Hematopoietic multipotent progenitor cell treated with erythropoietin and hydrocortisone succinate and interleukin-3 and kit ligand, for 15 days (in vitro differentiated cells): ENCODE measurements at regions not wholly inside any gene's neighbourhood (a gene's known extent, or its start where the extent isn't known, plus 50 kb on each side); places are given as distances from the start of the nearest gene placed in this dataset.
"Not testable (repeated sequence)": the region's sequence is repeated elsewhere in the genome, so short reads cannot be mapped to it uniquely, and the experiment has no call there.

Experiments used
- DNase-seq: peaks from one replicate; pipeline ENCODE4 v3.0.0-alpha.2; 2015; ENCODE audit warnings: low spot score

DNA sequence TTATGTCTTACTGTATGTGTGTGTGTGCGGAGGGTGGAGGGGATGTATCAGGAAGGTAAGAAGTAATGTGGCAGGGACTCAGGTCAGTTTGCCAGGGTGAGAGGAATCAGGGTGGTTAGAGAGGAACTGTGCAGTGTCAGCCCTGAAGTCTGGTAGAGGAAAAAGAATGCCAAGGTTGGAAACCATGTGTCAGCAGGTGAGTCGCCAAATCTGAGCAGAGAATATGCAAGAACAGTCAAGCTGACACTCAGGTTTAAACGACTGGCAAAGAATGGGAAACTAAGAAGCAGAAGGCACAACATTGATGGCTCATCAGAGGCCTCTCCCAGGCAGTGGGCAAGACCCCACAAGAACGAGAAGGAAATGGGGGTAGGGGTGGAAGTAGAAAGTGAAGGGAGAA is 107.5 kb upstream of the TBX18 start:
- no peak for DNase-seq

DNA sequence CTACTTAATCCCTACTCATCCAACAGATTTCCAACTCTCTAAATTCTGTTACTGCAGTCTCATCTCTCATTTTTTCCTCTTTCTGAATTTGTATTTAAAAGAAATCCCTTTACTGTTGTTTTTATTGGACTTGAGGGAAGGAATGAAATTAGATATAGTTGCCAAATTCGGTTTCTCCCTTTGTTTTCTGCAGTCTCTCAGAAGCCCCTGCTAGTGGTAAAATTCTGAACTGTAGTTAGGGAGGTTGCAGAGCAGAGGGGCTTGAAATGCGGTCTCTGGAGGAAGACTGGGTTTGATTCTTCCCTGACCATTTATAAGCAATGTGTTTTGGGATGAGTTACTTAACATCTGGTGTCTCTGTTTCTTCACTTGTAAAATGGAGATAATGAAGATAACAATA is 106.3 kb upstream of the TBX18 start:
- DNase-seq, result no peak

DNA sequence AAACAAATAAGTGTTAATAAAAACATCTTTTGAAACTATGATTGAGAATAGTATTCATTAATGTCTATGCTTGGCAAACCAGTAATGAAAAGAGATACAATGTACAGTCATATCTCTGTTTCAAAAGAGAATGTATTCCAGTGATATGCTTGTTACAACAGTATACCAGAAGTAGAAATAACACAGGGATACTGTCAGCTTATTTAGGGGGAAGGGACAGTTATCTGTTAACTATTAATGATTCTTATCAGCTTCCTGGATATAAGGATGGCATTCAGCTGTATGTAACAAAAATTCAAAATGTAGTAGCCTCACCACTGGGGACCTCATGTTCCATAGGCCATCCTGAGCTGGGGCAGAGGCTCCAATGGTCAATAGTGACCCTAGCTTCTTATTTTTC is 103.8 kb upstream of the TBX18 start:
- DNase-seq, result no peak

DNA sequence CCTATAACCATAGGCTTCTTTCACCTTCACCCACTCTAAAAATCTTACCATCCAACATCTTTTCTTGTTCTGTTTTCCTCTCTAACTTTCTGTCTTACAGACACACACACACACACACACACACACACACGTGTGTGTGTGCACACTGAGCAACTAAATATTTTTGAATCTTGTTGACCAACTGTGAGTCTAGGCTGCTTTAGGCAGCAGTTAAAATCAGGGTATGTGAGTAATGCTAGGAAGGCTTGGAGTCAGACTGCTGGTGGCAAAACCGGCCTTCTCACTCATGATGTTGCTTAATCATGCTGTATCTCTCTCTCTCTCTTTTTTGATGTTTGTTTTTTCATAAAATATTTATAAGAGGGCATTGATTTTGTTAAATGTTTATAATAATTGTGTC is 103.1 kb upstream of the TBX18 start:
- no peak for DNase-seq

DNA sequence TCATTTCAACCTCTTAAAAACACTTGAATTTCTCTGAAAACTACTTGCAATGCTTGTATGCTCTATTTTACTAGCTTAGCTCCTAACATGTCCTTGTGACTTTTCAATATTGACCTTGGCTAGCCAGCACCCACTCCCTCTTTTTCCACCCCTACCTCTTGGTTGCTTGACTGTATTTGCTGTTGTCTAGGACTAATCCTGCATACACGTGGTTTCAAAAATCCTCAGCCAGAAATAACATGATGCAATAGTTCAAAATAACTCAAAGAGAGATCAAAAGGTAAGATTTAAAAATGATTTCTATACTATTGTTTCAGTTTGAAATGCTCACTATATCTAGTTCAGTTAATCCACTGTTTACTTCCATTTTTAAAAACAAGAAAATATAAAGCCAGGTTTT is 102.3 kb upstream of the TBX18 start:
- no peak for DNase-seq

DNA sequence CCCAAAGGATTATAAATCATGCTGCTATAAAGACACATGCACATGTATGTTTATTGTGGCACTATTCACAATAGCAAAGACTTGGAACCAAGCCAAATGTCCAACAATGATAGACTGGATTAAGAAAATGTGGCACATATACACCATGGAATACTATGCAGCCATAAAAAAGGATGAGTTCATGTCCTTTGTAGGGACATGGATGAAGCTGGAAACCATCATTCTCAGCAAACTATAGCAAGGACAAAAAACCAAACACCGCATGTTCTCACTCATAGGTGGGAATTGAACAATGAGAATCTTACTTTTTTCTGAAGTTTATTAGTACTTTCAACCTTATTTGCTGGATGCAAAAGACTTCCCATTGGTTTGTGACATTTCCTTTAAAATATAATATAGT is 101.0 kb upstream of the TBX18 start:
- not testable (repeated sequence) for DNase-seq

DNA sequence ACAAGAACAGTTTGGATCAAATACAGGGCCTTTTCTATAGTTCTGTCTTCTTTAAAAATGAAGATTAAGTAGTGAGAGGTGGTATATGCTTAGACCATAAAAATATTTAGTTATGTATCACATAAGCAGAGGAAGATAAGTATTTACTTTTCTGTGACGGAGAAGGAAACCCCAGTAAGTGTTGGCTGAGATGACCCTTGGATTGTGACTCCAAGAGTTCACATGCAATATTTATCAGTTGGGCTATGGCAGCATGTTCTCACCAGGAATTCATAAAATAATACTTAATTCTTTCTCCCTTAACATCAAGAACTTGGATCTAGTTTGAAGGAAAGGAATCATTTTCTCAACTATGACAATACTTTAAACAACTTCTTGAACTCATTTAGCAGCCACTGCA is 98.4 kb upstream of the TBX18 start:
- no peak for DNase-seq

DNA sequence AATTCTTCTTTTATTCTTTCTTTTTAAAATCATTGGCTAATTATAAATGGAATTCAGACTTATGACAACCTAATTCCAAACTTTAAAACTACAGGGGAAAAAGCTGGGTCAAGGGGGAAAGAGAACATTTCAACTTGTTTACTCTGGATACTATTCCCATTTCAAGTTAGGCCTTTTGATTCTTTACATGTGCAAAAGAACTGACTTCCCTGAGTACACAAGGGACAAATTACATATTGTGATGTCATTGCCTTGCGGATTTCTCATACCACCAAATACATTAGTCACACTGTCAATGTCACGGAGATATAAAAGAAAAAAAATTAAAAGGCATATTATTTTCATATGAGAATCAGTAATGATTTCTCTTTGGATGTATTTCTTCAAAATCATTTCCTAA is 96.5 kb upstream of the TBX18 start:
- DNase-seq, result no peak

DNA sequence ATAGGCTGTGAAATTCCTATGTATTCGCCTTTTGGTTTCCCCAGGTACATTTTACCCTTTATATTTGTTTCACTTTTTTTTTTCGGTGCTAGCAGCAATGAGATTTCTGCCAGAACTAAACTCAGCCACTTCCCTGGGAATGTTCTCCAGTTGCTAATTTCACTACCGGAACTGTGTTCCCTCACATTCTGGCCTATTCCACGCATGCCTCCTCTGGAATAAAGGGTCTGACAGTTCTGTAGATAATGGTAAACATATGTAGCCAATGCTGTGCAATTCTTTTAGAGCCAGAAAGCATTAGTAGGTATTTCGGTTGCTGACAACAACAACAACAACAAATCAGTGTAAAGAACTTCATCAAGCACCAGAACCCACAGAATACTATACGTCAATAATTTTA is 96.1 kb upstream of the TBX18 start:
- no peak for DNase-seq

DNA sequence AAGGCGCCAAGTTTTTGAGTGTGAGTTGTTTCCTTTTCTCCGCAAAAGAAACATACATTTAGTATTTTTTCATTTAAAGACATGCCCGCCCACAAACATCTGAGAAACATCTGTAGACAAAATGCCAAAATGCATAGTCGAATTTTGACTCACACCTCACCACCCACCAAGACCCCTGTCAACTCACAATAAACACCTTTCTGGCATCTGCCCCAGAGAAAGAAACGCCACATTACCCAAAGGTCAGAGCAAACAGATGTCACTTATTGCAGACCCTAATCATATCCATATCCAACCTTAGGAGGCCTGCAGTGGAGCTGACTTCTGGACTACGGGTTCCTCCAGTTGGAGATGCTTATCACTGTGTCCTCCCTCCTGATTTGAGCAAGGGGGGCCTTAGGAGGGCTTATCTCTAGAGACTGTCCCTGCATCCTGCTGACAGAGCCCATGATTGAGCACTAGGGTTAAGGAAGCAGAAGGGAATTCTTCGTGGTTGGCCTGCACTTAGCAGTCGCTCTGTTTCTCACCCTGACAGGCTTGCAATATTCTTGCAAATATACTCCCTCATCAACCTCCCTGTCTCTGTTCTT is 90.5 kb upstream of the TBX18 start:
- DNase-seq, result no peak

DNA sequence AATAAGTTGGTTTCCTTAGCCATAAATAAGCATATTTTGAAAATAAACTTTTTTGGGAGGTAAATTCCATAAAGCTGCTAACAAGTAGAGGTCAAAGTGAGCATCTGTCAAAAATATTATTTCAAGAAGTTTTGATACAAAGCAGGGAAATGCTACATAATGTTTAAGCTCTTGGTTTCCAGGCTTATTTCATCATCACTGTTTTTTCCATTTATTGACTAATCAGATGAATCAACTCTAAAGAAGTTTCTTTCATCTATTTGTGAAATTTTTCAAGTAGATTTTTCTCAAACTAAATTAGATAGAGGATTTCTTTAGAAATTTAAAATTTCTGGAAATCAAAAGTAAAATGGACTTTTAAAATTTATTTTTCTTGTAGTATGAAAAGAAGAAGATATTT is 89.5 kb upstream of the TBX18 start:
- DNase-seq, result no peak

DNA sequence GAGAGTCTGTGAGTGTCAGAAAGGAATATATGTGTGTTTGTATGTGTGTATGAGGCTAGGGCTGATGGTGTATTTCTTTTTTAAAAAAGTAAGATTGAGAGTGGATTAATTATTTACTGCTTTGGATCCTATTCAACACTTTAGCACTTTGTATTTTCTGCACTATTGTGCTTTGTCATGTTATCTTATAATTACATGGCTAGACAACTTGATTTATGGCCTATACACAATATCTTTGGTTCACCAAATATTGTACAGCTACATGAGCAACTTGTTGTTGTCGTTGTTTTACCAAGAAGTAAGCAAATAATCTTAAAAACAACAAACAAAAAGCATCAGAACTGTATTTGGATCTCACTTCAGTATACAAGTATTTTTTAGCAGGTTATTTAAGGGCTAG is 84.6 kb upstream of the TBX18 start:
- DNase-seq, result no peak

DNA sequence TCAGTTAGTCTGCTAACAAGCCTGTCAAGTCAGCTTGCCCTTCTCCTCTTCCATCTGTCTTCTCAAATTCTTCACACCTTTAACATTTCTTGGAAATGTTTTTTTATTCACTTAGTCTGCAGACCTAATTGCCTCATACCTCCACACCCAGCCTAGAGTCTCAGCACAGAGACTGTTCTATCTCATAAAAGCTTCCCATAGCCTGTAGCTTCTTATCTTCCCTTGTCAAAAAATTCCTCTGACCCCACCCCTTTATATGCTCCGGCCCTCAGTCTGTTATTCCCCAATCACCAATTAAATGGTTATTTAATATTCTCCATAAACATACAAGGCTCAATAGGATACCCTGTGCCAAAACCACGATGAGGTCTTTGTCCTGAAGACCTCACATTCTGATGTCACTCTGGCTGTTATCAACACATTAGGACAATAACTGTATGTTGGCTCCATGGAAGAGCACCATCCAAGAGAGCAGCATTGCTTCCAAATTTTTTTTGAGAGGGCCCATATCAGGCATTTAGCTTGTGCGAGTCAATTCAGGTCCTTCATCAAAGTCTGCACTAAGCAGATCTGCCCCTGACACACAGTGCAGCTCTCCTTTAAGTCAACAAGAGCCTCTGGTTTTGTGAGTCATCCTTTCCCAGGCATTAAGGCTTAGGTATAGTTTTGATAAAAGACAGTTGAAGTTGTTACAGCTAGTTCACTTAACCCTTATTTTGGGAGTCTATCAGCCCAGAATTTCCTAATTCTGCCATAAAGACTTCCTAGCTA is 83.2 kb upstream of the TBX18 start:
- no peak for DNase-seq

DNA sequence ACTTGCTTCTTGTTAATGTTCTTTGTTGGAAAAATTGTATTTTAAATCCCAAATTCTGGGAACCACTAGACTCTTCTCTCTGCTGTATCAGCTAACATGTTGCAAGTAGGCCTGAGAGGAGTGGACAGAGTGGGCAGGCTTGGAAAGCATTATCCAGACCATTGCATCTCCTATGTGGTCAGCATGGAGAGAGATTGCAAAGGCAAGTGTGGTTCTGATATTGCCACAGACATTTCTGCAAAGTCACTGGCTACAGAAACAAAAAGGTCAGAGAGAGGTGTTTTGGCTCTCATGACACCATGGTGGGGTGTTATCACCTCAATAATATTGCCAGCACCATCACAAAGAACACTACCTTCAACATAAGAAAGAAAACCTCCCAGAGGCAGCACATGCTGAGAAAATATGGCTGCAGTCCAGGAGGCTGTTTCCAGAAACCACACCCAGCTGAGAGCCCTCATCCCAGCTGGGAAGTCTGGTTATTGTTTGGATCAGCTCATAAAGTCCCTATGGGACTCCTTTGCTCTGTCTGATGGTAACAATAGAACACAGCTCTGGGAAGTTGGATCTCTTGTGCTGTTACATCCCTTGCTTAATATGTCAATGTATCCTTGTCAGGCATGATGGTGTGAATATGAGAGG is 78.2 kb upstream of the TBX18 start:
- DNase-seq, result no peak

DNA sequence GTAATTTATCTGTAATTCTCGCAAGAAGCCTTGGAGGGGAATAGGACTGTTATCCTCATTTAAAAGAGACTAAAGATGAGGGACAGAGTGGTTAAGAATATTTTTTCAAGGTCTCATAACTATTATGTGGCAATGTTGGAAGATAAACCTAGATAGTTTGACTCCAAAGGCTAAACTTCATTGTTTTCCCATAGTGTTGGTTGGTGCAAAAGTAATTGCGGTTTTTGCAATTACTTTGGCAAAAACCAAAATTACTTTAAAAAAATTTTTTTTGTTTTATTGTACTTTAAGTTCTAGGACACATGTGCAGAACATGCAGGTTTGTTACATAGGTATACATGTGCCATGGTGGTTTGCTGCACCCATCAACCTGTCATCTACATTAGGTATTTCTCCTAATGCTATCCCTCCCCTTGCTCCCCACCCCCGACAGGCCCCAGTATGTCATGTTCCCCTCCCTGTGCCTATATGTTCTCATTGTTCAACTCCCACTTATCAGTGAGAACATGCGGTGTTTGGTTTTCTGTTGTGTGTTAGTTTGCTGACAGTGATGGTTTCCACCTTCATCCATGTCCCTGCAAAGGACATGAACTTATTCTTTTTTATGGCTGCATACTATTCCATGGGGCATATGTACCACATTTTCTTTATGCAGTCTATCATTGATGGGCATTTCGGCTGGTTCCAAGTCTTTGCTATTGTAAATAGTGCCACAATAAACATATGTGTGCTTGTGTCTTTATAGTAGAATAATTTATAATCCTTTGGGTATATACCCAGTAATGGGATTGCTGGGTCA is 72.9 kb upstream of the TBX18 start:
- DNase-seq, result not testable (repeated sequence)

DNA sequence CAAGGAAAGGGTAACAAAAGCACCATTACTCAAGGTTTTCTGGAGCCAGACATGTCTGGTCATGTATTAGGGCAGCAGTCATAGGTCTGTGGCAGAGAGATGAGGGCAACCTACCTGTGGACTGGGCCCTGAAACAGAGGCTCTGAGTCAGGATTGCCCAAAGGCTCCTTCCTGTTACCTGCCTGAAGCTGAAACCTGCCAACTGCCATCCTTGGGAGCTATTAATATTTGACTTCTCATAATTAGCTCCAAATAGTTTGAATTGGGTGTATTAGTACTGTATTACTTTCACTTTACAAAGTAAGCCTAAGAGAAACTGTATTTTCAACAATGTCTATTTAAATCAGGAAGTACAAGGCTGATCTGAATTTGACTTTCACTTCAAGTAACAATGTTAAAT is 72.0 kb upstream of the TBX18 start:
- DNase-seq, result no peak

DNA sequence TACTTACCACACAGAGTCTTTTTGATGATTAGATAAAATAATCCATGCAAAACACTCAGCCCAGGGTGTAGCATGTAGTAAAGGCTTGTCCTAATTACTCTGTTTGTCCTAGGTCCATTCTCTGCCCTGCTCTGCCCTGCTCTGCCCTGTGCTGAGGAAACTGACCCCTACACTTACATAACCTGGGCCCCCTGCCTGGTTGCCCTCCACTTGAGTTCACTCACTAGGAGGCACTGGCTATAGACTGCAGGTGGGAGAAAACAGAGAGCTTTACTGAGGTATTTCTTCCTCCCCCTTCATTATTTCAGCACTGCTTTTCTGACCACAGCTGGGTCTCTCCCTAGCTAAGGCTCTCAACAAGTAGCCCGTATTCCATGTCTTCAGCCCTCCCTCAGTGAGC is 70.9 kb upstream of the TBX18 start:
- DNase-seq, result no peak

DNA sequence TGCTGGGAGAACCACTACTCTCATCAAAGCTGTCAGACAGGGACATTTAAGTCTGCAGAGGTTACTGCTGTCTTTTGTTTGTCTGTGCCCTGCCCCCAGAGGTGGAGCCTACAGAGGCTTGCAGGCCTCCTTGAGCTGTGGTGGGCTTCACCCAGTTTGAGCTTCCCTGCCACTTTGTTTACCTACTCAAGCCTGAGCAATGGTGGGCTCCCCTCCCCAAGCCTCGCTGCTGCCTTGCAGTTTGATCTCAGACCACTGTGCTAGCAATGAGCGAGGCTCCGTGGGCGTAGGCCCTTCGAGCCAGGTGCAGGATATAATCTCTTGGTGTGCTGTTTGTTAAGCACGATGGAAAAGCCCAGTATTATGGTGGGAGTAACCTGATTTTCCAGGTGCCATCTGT is 67.5 kb upstream of the TBX18 start:
- DNase-seq, result not testable (repeated sequence)

DNA sequence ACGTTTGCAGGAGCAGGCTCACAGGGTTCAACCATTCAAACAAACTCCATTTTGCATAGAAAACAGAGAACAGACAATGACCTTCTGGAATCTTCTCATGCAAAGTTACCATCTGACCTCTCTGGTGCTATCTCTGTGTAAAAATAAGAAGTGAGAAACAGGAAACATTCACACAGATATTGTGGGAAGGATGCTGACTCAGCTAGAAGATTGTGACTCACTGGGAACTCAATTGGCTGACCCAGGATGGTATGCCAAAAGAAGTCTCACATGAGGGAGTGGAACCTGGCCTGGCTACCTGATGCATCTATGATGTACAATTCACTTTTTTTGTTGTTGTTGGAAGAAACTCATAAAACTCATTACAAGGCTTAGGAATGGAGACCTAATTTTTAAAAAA is 61.1 kb upstream of the TBX18 start:
- DNase-seq, result no peak

DNA sequence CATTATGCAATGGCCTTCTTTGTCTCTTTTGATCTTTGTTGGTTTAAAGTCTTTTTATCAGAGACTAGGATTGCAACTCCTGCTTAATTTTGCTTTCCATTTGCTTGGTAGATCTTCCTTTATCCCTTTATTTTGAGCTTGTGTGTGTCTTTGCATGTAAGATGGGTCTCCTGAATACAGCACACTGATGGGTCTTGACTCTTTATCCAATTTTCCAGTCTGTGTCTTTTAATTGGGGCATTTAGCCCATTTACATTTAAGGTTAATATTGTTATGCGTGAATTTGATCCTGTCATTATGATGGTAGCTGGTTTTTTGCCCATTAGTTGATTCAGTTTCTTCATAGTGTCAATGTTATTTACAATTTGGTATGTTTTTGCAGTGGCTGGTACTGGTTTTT is 56.9 kb upstream of the TBX18 start:
- not testable (repeated sequence) for DNase-seq

DNA sequence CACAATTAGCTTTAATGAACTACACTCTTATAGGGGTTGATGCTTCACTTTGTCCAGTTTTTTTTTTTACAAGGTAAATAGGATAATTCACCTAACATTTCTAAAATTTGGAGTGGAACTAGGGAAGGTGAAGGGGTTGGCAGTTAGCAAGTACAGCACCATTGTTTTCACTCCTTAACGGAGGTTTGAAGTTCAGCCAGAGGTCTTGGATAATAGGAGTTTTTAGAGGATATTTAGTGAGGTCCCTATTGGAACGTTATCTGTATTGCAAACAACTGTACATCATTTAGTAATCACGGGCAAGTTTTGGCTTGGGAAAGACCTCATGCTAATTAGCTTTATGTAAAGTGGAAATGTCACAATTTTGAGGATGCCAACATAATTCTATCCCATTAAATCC is 52.3 kb upstream of the TBX18 start:
- no peak for DNase-seq

DNA sequence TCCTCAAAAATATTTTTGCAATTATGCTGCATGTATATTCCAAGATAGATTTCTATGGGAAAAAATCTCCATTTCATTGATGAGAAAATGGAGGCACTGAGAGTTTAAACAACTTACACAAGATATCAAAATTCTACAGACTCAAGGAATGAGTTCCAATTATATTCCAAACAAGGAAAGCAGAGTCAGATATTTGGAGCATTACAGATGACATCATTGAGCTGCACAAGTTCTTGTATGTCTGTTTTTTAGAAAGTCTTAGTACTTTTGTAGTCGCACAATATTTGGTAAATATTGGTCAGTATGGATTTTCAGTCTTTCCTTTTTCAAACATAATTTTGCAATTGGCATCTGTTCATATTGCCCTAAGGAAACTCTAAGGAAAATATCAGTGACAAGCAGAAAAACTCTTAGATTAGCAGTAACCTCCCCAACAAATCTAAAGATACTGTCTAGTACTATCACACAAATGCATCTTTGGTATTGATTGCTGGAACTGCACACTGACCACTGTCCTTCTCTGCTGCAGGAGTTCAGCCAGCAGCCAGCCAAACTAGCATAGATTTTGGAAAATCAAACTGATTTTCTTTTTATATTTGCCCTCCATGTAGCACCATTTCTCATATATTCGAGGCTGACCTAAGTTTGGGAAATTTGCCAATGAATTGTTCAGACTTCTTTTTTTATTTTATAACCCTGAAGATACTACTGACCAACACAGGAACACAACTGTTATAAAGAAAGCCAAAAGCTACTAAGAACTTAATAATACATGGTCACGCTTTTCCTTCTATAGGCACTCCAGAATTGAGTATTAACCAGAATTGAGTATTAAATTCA is 51.7 kb upstream of the TBX18 start:
- DNase-seq, result no peak
